ENCODE measurements at regions not wholly inside any gene's neighbourhood (a gene's known extent, or its start where the extent isn't known, plus 50 kb on each side); places are given as distances from the start of the nearest gene placed in this dataset.

DNA sequence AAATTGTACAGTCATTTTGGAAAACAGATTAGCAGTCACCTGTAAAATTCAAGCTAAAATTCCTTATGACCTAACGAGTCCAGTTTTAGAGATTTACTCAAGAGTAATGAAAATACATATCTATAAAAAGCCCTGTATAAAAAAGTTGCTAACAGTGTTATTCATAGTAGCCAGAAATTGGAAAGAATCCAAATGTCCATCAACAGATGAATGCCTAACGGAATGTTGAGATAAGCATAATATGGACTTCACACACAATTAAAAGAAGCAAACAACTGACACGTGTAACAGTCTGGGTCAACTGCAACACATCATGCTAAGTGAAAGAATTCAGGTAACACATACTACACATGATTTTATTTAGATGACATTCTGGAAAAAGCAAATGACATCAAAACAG lies 584.8 kb upstream of the AGA start:
- Mint-ChIP-seq H3K9me3 (peaks cover 0 to 8% of the 10 kb centered on the region in 2 donors), H3K27ac (no peak overlapping the region), H3K4me3 (no peak overlapping the region), H3K27me3 (no peaks in the 10 kb centered on the region), H3K4me1 (ENCODE audit: low read depth in 2 of 2) (no peaks in the 10 kb centered on the region), H3K36me3 (ENCODE audit: insufficient read depth) (no peaks in the 10 kb centered on the region)
- ATAC-seq (replicated peaks): no peak
- DNase-seq: no peak

DNA sequence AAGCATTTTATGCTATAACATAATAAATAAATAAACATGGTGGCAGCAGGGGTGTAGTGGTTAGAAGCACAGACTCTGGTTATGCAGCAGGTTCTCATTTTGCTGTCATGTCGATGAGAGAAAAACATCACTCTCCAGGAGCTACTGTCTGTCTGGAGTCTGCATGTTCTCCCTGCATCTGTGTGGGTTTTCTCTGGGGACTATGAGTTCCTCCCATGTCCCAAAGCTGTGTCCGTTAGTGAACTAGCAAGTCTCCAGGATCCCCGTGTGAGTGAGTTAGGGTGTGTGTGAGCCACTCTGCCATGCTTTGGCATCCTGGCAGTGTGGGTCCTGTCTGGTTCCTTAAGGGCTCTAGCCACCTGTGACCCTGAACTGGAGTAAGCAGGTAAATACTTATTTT lies 585.6 kb upstream of the AGA start:
- Mint-ChIP-seq H3K9me3 (peaks cover 0 to 8% of the 10 kb centered on the region in 2 donors), H3K4me1 (ENCODE audit: low read depth in 2 of 2) (no peaks in the 10 kb centered on the region), H3K36me3 (ENCODE audit: insufficient read depth) (no peaks in the 10 kb centered on the region), H3K27me3 (no peaks in the 10 kb centered on the region), H3K27ac (no peak overlapping the region), H3K4me3 (no peak overlapping the region)
- DNase-seq: no peak
- no peak for ATAC-seq (replicated peaks)

DNA sequence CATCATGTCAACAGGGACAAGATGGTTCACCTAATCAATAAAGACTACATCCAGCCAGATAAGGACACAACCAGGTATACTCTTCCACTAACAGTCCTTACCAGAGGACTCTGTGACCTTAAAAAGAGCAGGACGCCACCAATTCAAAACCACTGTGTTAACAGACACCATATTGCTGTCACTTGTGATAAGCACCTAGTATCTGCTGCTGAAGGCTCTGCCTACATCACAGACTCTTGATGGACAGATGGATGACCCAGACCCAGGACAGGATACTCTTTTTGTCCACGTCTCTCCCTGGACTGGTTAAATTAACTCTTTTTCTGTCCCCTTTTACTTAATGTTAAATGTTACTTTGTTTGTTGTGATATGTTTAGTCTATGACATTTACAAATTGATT lies 586.2 kb upstream of the AGA start:
- ATAC-seq (replicated peaks): no peak
- Mint-ChIP-seq H3K9me3 (peaks cover 0 to 8% of the 10 kb centered on the region in 2 donors), H3K27me3 (no peaks in the 10 kb centered on the region), H3K27ac (no peak overlapping the region), H3K36me3 (ENCODE audit: insufficient read depth) (no peaks in the 10 kb centered on the region), H3K4me1 (ENCODE audit: low read depth in 2 of 2) (no peaks in the 10 kb centered on the region), H3K4me3 (no peak overlapping the region)
- DNase-seq: no peak

DNA sequence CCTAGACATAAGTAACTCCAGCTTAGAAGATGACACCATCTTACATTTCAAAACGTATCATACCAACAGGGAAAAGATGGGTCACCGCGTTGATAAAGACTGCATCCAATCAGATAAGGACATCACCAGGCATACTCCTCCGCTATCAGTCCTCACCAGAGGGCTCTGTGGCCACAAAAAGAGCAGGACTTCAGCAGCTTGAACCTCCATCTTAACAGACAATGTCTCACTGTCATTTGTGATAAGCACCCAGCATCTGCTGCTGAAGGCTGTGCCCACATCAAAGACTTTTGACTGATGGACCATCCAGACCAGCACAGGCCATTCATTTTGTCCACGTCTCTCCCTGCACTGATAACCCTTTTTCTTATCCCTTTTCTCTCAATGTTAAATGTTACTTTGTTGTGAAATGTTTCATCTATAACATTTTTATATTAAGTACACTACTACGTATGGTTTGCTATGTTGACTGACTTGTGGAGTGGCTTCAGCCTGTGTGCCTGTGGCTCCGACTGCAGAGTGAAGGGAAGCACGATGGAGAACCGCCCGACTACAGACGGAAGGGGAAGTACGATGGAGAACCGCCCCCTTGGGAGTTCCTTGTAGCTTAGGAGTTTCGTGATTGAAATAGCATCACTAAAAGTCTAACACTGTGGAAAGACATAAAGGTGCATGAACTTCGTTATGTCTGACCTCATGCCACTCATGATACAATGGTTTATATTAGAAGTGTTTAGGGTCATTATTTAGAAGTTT lies 595.4 kb upstream of the AGA start:
- ATAC-seq (replicated peaks) (no peak), DNase-seq (no peak)
- Mint-ChIP-seq H3K4me3 (no peak overlapping the region), H3K4me1 (ENCODE audit: low read depth in 2 of 2) (no peaks in the 10 kb centered on the region), H3K27ac (no peak overlapping the region), H3K9me3 (peaks cover 0 to 1% of the 10 kb centered on the region in 2 donors), H3K27me3 (no peaks in the 10 kb centered on the region), H3K36me3 (ENCODE audit: insufficient read depth) (no peaks in the 10 kb centered on the region)

DNA sequence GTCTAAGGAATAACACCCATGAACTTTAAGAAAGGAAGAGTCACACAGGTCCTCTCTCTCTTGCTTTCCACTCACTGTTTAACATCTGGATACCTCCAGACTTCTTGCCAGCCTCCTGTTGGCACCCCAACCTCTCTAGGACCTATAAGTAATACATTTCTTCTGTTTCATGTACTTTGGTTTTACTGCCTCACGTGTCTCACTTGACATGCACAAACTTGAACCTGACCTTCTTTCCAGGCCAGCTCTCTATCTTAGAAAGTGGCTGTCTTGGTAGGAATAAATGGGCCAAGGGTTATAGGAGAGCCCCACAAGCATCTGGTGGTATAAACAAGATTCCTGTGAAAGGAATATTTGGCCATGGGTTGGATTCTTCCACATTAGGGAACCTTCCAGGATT lies 614.8 kb upstream of the AGA start:
- no peaks in the 10 kb centered on the region for H3K27me3 Mint-ChIP-seq
- peaks cover 8 to 11% of the 10 kb centered on the region in 2 donors for H3K9me3 Mint-ChIP-seq
- no peak overlapping the region for H3K4me3 Mint-ChIP-seq
- H3K36me3 Mint-ChIP-seq (ENCODE audit: insufficient read depth): no peaks in the 10 kb centered on the region
- H3K4me1 Mint-ChIP-seq (ENCODE audit: low read depth in 2 of 2): no peaks in the 10 kb centered on the region
- no peak for DNase-seq
- ATAC-seq (replicated peaks): no peak
- H3K27ac Mint-ChIP-seq: no peak overlapping the region

DNA sequence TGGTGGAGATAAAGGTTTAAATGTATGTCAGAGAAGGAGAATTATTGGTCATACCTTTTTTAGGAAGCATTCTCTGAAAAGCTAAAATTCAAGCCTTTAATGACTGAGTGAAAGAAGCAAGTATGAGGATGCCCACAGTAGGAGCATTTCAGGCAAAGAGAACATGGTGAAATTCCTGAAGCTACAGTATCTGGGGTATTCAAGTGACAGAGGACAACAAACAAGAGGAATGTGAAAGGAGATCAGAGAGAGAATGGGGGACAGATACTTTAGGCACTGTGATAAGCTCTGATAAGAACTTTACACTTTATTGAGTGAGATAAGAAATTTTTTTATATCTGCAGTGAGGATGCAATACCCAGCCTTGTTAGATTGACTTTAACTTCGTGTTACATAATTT lies 621.3 kb upstream of the AGA start:
- Mint-ChIP-seq H3K9me3 (peaks cover 3 to 5% of the 10 kb centered on the region in 2 donors), H3K4me1 (ENCODE audit: low read depth in 2 of 2) (no peaks in the 10 kb centered on the region), H3K27ac (no peak overlapping the region), H3K4me3 (no peak overlapping the region), H3K36me3 (ENCODE audit: insufficient read depth) (no peaks in the 10 kb centered on the region), H3K27me3 (no peaks in the 10 kb centered on the region)
- ATAC-seq (replicated peaks) (no peak), DNase-seq (no peak)

DNA sequence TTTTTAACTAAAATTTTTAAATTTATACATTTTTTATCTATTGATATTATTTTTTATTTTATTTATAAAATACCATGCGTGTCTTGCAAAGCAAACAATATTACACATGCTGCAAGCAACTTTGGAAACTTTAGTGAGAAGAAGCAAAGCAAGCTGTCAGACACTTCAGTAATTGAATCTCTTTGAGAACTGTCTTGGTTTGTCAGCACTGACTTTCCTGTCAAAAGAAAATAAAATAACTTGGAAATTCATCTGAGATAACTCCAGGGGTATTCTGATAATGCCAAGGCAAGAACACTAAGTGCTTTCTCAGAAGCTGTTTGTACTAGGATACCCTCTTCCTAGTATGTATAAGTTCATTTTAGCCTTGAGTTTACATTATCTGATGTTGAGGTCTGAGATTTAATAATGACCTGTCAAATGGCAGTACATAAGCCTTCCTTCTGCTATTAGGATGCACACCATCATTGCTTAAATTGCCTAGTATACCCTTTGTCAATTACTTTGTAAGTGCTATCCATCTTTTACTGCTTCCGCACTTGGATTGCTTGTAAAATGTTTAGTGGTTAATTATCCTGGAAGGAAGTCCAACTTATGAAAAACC lies 624.2 kb upstream of the AGA start:
- Mint-ChIP-seq H3K27me3 (no peaks in the 10 kb centered on the region), H3K4me3 (no peak overlapping the region), H3K4me1 (ENCODE audit: low read depth in 2 of 2) (no peaks in the 10 kb centered on the region), H3K9me3 (peaks cover 0 to 3% of the 10 kb centered on the region in 2 donors), H3K27ac (no peak overlapping the region), H3K36me3 (ENCODE audit: insufficient read depth) (no peaks in the 10 kb centered on the region)
- ATAC-seq (replicated peaks) (no peak), DNase-seq (no peak)

DNA sequence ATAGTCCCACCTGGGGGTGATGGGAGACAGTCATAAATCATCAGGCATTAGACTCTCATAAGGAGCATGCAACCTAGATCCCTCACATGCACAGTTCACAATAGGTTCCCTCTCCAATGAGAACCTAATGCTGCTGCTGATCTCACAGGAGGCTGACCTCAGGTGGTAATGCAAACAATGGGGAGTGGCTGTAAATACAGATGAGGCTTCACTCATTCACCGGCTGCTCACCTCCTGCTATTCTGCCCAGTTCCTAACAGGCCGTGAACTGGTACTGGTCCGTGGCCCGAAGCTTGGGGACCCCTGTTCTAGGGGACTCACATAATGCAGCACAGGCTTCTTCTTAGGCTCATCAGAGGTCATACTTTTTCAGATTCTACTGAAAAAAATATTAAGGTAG lies 625.9 kb upstream of the AGA start:
- Mint-ChIP-seq H3K27me3 (no peaks in the 10 kb centered on the region), H3K4me1 (ENCODE audit: low read depth in 2 of 2) (no peaks in the 10 kb centered on the region), H3K27ac (no peak overlapping the region), H3K9me3 (peaks cover 0 to 5% of the 10 kb centered on the region in 2 donors), H3K4me3 (no peak overlapping the region), H3K36me3 (ENCODE audit: insufficient read depth) (no peaks in the 10 kb centered on the region)
- ATAC-seq (replicated peaks) (no peak), DNase-seq (no peak)

DNA sequence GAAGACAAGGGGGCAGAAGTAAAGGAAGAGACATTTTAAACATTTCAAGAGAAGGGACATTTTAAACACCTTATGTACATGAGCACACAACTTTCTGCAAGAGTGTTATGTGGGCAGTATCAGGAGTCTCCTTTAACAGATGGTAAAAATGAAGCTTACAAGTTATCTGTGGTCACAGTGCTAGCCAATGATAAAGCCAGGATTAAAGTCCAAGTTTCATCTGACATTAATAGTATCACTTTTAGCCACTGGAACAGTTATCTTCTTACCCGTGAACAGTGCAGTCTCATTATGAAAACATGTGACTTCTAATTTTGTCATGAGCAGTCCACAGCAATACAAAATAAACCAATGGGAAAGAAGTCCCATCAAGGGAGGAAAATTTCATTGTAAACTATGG lies 627.9 kb upstream of the AGA start:
- Mint-ChIP-seq H3K9me3 (peaks cover 0 to 4% of the 10 kb centered on the region in 2 donors), H3K4me1 (ENCODE audit: low read depth in 2 of 2) (no peaks in the 10 kb centered on the region), H3K27me3 (no peaks in the 10 kb centered on the region), H3K36me3 (ENCODE audit: insufficient read depth) (no peaks in the 10 kb centered on the region), H3K4me3 (no peak overlapping the region), H3K27ac (no peak overlapping the region)
- ATAC-seq (replicated peaks) (no peak), DNase-seq (no peak)

DNA sequence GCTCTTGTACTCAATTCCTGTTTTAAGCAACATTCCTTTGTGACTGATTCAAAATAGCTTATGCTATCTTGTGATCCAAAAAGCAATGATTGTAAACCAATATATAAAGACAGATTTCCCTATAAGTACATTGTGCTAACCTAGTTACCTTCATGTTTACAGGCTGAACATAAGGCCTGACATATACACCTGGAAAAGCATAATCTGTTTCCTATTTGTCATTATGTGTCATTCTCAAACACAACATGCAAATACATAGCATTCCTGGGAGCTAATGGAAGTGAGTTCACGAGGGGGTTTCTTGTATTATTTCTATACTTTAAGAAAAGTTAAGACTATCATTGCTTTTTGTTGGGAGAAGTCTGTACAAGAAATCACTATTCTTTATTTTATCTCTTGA lies 638.1 kb upstream of the AGA start:
- Mint-ChIP-seq H3K4me1 (ENCODE audit: low read depth in 2 of 2) (no peaks in the 10 kb centered on the region), H3K9me3 (peaks cover 0 to 5% of the 10 kb centered on the region in 2 donors), H3K4me3 (no peak overlapping the region), H3K36me3 (ENCODE audit: insufficient read depth) (no peaks in the 10 kb centered on the region), H3K27me3 (no peaks in the 10 kb centered on the region), H3K27ac (no peak overlapping the region)
- DNase-seq: no peak
- no peak for ATAC-seq (replicated peaks)

DNA sequence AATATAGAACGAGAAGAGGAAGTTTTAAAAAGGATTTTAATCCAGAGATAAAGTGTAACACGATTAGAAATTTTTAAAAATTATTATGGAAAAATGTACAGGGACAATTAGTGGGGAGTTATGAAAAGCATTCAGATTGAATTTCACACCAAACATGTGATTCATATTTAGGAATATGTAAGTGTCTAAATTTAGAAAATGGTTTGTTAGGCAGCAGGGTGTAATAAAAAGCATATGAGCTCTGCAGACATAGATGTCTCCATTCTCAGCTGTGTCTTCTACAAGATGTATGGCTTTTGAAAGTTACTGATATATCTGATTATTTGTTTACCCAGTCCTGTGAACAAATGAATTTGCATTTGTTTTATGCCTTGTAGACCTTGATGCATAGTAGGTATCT lies 638.9 kb upstream of the AGA start:
- Mint-ChIP-seq H3K27me3 (no peaks in the 10 kb centered on the region), H3K9me3 (peaks cover 0 to 10% of the 10 kb centered on the region in 2 donors), H3K36me3 (ENCODE audit: insufficient read depth) (no peaks in the 10 kb centered on the region), H3K4me1 (ENCODE audit: low read depth in 2 of 2) (no peaks in the 10 kb centered on the region), H3K4me3 (no peak overlapping the region), H3K27ac (no peak overlapping the region)
- no peak for DNase-seq
- no peak for ATAC-seq (replicated peaks)

DNA sequence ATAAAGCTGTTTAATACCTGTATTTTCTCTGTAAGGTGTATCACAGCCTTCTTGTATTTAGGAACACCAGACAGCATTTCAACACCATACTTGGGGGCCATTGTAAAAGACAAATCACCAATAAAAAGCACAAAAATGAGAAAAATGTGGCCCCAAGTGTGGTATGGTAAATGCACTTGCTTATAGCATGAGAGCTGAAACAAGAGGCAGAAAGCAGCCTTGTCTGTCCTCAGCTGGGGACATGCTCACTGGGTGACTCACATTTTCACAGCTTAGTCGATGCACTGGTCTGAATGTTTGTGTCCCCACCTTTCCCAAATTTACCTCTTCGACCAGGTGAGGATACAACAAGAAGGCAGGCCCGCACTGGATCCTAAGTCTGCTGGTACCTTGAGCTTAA lies 639.7 kb upstream of the AGA start:
- ATAC-seq (replicated peaks) (no peak), DNase-seq (no peak)
- peaks cover 3 to 16% of the 10 kb centered on the region in 2 donors for H3K9me3 Mint-ChIP-seq
- H3K36me3 Mint-ChIP-seq (ENCODE audit: insufficient read depth): no peaks in the 10 kb centered on the region
- no peak overlapping the region for H3K27ac Mint-ChIP-seq
- no peaks in the 10 kb centered on the region for H3K27me3 Mint-ChIP-seq
- no peaks in the 10 kb centered on the region for H3K4me1 Mint-ChIP-seq (ENCODE audit: low read depth in 2 of 2)
- no peak overlapping the region for H3K4me3 Mint-ChIP-seq

DNA sequence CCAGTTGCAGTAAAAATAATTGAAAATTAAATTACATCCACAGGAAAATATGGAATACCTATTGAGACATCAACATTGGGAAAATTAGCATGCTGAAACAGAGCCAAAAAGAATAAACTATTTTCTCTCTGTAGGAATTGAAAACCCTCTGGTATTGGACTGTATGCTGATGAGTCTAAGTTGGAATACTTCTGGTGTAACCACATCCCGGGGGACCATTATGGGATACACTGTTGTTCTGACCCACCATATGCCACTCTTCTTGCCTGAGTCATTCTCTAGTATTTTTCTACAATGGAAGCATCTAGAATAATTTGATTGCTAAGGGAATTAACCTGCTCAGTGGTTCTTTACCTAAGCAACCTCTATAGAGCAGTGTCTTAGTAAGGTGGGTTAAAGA lies 640.7 kb upstream of the AGA start:
- no peak for DNase-seq
- H3K4me1 Mint-ChIP-seq (ENCODE audit: low read depth in 2 of 2): no peaks in the 10 kb centered on the region

DNA sequence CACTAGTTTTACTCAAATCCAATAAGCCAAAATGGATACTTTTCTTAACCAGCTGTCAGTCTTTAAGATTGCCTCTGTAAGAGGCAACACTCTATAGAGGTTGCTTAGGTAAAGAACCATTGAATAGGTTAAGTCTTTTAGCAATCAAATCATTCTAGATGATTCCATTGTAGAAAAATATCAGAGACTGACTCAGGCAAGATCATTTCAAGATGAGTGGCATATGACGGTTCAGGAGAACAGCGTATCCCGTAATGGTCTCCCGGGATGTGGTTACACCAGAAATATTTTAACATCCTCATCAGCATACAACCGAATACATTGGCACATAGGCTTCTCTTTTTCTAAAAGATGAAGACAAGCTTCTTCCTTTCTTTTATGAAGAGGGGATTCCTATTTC lies 641.7 kb upstream of the AGA start:
- Mint-ChIP-seq H3K27me3 (no peaks in the 10 kb centered on the region), H3K36me3 (ENCODE audit: insufficient read depth) (no peaks in the 10 kb centered on the region), H3K9me3 (peaks cover 8 to 20% of the 10 kb centered on the region in 2 donors), H3K4me3 (no peak overlapping the region), H3K27ac (no peak overlapping the region), H3K4me1 (ENCODE audit: low read depth in 2 of 2) (no peaks in the 10 kb centered on the region)
- DNase-seq: no peak
- ATAC-seq (replicated peaks): no peak

More for the DNA sequence above, 640.7 kb upstream of the AGA start:
- Mint-ChIP-seq H3K9me3 (peaks cover 3 to 16% of the 10 kb centered on the region in 2 donors), H3K27ac (no peak overlapping the region), H3K27me3 (no peaks in the 10 kb centered on the region), H3K36me3 (ENCODE audit: insufficient read depth) (no peaks in the 10 kb centered on the region), H3K4me3 (no peak overlapping the region)
- no peak for ATAC-seq (replicated peaks)

Data from effector memory CD8-positive, alpha-beta T cell (primary cell).